ENCODE measurements at regions not wholly inside any gene's neighbourhood (a gene's known extent, or its start where the extent isn't known, plus 50 kb on each side); places are given as distances from the start of the nearest gene placed in this dataset.
"Not testable (repeated sequence)": the region's sequence is repeated elsewhere in the genome, so short reads cannot be mapped to it uniquely, and the experiment has no call there.

GRCh38 chr4:126961661-126962060 is 671.1 kb upstream of the INTU start:
- DNase-seq: no peak

- DNase-seq: no peak
These were observed 666.9 kb upstream of the INTU start for GRCh38 chr4:126965877-126966276.

GRCh38 chr4:126969360-126970235 is 663.2 kb upstream of the INTU start:
- DNase-seq: no peak

- no peak for DNase-seq
These were observed 659.6 kb upstream of the INTU start for GRCh38 chr4:126973201-126973600.

GRCh38 chr4:126976850-126977632 is 655.7 kb upstream of the INTU start:
- DNase-seq: no peak

GRCh38 chr4:126986005-126986404 is 646.8 kb upstream of the INTU start:
- no peak for DNase-seq

- no peak for DNase-seq
These were observed 645.9 kb upstream of the INTU start for GRCh38 chr4:126986828-126987227.

- no peak for DNase-seq
These were observed 640.8 kb upstream of the INTU start for GRCh38 chr4:126991965-126992364.

GRCh38 chr4:126992910-126993309 is 639.8 kb upstream of the INTU start:
- no peak for DNase-seq

GRCh38 chr4:126993351-126993750 is 639.4 kb upstream of the INTU start:
- no peak for DNase-seq

GRCh38 chr4:126995235-126995634 is 637.5 kb upstream of the INTU start:
- no peak for DNase-seq

GRCh38 chr4:127000110-127000509 is 632.6 kb upstream of the INTU start:
- no peak for DNase-seq

GRCh38 chr4:127000846-127001245 is 631.9 kb upstream of the INTU start:
- DNase-seq: no peak

- no peak for DNase-seq
These were observed 630.8 kb upstream of the INTU start for GRCh38 chr4:127001933-127002332.

- DNase-seq: no peak
These were observed 626.3 kb upstream of the INTU start for GRCh38 chr4:127006446-127006877.

GRCh38 chr4:127007305-127007704 is 625.5 kb upstream of the INTU start:
- DNase-seq: no peak

- peak; percentile 32 for DNase-seq
These were observed 620.2 kb upstream of the INTU start for GRCh38 chr4:127012549-127012948.

- DNase-seq: no peak
These were observed 617.1 kb upstream of the INTU start for GRCh38 chr4:127015667-127016117.

- DNase-seq: no peak
These were observed 614.4 kb upstream of the INTU start for GRCh38 chr4:127018381-127018780.

- DNase-seq: not testable (repeated sequence)
These were observed 611.9 kb upstream of the INTU start for GRCh38 chr4:127020831-127021230.

- DNase-seq: no peak
These were observed 596.5 kb upstream of the INTU start for GRCh38 chr4:127036296-127036695.

GRCh38 chr4:127045861-127046260 is 586.9 kb upstream of the INTU start:
- DNase-seq: no peak

- DNase-seq: no peak
These were observed 584.8 kb upstream of the INTU start for GRCh38 chr4:127047930-127048329.

Data from NCI-H1694 treated with DMSO at 0.1 percent for 48 hours (cell line).